ENCODE measurements at regions not wholly inside any gene's neighbourhood (a gene's known extent, or its start where the extent isn't known, plus 50 kb on each side); places are given as distances from the start of the nearest gene placed in this dataset.

DNA sequence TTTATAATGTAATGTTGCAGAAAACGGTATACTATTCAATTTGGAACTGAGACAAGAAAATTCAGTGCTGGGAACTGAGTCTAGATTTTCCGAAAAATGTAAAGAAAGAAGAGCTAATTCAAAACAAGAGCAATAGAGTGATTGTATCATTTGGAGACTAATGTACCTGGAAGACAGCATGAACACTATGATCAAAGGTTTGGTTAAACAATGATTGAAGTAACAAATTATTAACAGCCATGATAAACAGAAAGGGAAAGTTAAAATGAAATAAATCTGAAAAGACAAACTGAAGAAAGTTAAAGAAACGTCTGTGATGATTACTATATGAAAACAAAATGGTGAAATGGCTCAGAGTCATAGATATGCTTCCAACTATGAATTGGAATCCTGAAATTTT is 300.6 kb upstream of the MPDZ start:
- TF ChIP-seq, protein P1, sequence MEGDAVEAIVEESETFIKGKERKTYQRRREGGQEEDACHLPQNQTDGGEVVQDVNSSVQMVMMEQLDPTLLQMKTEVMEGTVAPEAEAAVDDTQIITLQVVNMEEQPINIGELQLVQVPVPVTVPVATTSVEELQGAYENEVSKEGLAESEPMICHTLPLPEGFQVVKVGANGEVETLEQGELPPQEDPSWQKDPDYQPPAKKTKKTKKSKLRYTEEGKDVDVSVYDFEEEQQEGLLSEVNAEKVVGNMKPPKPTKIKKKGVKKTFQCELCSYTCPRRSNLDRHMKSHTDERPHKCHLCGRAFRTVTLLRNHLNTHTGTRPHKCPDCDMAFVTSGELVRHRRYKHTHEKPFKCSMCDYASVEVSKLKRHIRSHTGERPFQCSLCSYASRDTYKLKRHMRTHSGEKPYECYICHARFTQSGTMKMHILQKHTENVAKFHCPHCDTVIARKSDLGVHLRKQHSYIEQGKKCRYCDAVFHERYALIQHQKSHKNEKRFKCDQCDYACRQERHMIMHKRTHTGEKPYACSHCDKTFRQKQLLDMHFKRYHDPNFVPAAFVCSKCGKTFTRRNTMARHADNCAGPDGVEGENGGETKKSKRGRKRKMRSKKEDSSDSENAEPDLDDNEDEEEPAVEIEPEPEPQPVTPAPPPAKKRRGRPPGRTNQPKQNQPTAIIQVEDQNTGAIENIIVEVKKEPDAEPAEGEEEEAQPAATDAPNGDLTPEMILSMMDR (IDR thresholded peaks at IDR 0.05; ENCODE audit: low read depth, low read length) = no peak
- in situ Hi-C loops (cut with HindIII; ENCODE audit: low sequenced_read_pairs) = no loop called here
- DNase-seq (ENCODE audit: low read depth, low spot score) = no peak
- no peak overlapping the region for H3K4me3 ChIP-seq (ENCODE audit: low read depth, low read length)

DNA sequence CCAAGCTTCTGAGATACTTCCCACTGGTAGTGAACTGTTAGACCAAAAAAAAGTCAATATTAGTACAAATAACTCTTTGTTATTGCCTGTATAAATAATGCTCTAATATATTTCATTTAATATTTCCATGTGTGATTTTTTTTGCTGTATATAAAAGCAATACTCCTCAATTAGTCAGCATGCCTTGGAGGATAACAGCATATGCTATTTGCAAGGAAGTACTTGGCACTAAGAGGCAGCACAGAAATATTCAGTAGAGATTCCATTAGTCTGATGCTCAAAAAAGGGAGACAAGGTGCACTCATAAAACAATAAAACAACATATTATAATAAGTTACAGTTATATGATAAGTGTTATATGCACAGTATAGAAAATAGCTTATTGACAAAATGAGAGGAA is 296.6 kb upstream of the MPDZ start:
- no peak overlapping the region for H3K4me3 ChIP-seq (ENCODE audit: low read depth, low read length)
- in situ Hi-C loops (cut with HindIII; ENCODE audit: low sequenced_read_pairs) = no loop called here
- DNase-seq (ENCODE audit: low read depth, low spot score) = no peak
- TF ChIP-seq, protein P1 (IDR thresholded peaks at IDR 0.05; ENCODE audit: low read depth, low read length) = no peak

DNA sequence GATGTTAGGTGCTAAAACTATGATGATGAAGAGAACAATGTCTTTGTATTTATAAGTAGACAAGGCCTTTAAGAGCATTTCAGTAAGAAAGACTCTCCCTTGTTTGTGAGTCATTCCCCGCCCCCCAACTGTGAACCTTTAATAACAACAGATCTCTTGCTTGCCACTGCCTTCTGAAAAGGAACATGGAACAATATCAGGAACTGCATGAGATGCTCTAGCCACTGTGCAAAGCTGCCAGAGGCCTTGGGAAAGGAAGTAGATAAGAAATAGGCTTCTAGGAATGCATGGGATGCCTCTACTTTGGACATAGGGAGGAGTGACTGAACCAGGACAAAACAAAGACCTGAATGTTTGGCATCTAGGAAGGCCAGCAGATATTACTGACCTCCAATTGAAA is 296.1 kb upstream of the MPDZ start:
- peak; percentile 53 for DNase-seq (ENCODE audit: low read depth, low spot score)
- in situ Hi-C loops (cut with HindIII; ENCODE audit: low sequenced_read_pairs) = no loop called here
- TF ChIP-seq, protein P1 (IDR thresholded peaks at IDR 0.05; ENCODE audit: low read depth, low read length) = no peak
- H3K4me3 ChIP-seq (ENCODE audit: low read depth, low read length) = no peak overlapping the region

DNA sequence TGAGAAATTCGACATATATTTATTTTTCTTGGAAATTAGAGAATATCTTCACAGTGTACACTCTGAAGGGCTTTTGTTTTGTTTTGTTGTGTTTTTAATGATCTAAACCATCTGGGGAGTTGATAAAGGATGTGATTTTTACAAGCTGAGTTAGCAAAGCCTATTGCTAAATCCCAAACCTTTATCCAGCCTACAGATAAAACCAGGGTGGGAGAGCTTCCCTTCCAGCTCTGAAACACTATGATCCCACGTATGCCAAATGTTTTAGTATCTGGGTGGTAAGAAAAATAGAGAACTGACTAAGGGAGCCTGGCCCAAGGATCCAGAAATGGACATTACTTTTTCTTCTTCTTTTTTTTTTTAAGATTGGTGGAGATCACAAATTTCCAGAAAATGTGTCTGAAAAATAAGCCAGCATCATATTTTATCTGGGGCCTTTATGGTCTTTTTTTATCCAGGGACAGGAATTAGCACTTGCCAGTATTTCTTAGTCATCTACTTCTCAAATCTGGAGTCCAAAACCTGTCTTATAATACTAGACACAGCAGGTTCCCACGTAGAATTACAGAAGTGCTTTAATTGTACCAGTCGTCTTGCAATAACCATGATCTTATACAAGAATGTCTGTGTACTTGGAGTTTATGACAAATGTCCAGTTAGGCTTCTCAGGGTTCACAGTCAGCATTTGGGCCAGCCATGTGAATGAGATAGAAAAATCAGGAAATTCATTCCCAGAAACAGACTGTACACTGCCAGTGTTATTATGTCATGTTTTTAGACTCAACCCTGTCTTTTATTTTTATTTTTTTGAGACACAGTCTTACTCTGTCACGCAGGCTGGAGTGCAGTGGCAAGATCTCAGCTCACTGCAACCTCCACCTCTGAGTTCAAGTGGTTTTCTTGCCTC is 290.8 kb upstream of the MPDZ start:
- TF ChIP-seq, protein P1 (IDR thresholded peaks at IDR 0.05; ENCODE audit: low read depth, low read length) = no peak
- in situ Hi-C loops (cut with HindIII; ENCODE audit: low sequenced_read_pairs) = no loop called here
- no peak overlapping the region for H3K4me3 ChIP-seq (ENCODE audit: low read depth, low read length)
- DNase-seq (ENCODE audit: low read depth, low spot score) = peak; percentile 22

DNA sequence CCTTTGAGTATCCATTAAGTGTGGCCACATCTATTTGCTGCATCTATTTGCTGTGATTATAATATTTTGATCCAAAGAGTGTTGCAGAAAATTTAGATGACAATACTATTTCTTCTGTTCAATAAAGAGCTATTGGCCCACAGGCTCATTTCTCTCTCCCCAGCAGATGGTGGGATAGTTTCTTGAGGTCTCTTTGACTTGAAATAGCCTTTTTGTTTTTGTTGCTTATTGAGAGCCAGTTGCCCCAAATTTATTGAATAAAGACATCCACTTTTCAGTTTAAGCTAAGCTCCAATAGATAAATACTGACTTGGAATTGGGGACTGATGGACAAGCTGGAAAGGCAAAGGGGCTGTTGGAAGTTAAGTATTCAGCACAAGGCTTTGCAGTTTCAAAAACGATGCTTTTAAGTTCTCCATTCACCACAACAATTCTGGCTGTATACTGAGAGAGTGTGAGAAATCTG is 290.1 kb upstream of the MPDZ start:
- peak; percentile 3 for DNase-seq (ENCODE audit: low read depth, low spot score)
- TF ChIP-seq, protein P1 (IDR thresholded peaks at IDR 0.05; ENCODE audit: low read depth, low read length) = no peak
- H3K4me3 ChIP-seq (ENCODE audit: low read depth, low read length) = no peak overlapping the region
- in situ Hi-C loops (cut with HindIII; ENCODE audit: low sequenced_read_pairs) = no loop called here

DNA sequence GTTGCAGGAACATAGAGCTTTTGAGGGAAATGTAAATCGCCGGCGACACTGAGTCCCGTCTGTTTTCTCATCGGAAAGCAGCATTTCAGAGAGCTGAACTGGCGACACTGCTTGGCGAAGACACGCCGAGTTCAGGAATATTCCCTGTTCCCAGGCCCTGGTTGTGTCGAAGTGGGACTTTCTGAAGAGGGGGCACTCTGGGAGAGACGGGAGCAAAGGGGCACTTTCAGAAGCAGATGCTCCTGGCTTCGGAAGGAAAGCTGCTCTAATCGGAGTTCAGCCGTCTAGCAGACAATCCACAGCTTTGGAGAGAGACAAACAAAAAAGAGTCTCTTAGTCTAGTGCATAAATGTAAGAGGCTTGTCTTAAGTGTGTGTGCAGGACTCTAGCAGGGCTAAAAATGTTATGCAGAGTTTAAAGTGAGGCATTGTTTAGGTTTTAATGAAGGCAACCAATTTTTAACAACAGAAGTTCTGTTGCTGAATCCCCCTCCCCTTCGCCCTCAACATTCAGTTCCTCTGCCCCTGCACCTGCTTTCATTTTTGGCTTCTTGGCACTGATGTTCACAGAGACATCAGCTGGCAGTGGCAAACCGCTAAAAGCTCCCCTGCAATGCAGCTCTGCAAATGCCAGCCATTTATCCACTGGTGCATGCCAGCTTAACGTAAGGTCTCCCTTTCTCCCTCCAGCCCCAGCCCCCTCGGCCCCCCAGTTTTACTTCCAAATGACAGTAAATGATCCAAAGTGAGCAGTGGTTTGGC is 289.5 kb upstream of the MPDZ start:
- TF ChIP-seq, protein P1 (IDR thresholded peaks at IDR 0.05; ENCODE audit: low read depth, low read length) = no peak
- peak; percentile 26 for DNase-seq (ENCODE audit: low read depth, low spot score)
- in situ Hi-C loops (cut with HindIII; ENCODE audit: low sequenced_read_pairs) = no loop called here
- H3K4me3 ChIP-seq (ENCODE audit: low read depth, low read length) = peak overlapping the region; percentile 46

Measured in astrocyte of the spinal cord (primary cell).